Neural progenitor cell (in vitro differentiated cells): ENCODE measurements at regions not wholly inside any gene's neighbourhood (a gene's known extent, or its start where the extent isn't known, plus 50 kb on each side); places are given as distances from the start of the nearest gene placed in this dataset.

Experiments used
- DNase-seq: peaks from one replicate; pipeline ENCODE4 v3.0.0-alpha.2; 2016; ENCODE audit warnings: low spot score
- H2AFZ ChIP-seq: fragments of 200-600 bp; sonication (generic); replicated peaks from 2 replicates; pipeline ENCODE4 v1.6.1; 2016; ENCODE audit warnings: antibody characterized with exemption
- H3F3A ChIP-seq: fragments of 200-600 bp; sonication (generic); 2 replicates; pipeline ENCODE4 v1.6.1; 2016; ENCODE audit warnings: antibody characterized with exemption, low read depth
- H3K27ac ChIP-seq: fragments of 200-600 bp; sonication (generic); 2 replicates; pipeline ENCODE4 v1.5.1; 2016; ENCODE audit warnings: mild to moderate bottlenecking
- H3K27me3 ChIP-seq: fragments of 200-600 bp; sonication (generic); 2 replicates; pipeline ENCODE4 v1.6.1; 2016; ENCODE audit warnings: mild to moderate bottlenecking, moderate library complexity
- H3K36me3 ChIP-seq: fragments of 200-600 bp; sonication (generic); 2 replicates; pipeline ENCODE4 v1.5.1; 2016
- H3K4me1 ChIP-seq: fragments of 200-600 bp; sonication (generic); 2 replicates; pipeline ENCODE4 v1.6.1; 2016; ENCODE audit warnings: mixed run types
- H3K4me2 ChIP-seq: fragments of 200-600 bp; sonication (generic); 2 replicates; pipeline ENCODE4 v1.6.1; 2016
- H3K4me3 ChIP-seq: fragments of 200-600 bp; sonication (generic); 2 replicates; pipeline ENCODE4 v1.5.1; 2016
- H3K79me2 ChIP-seq: fragments of 200-600 bp; sonication (generic); 2 replicates; pipeline ENCODE4 v1.6.1; 2016; ENCODE audit warnings: low read depth
- H3K9ac ChIP-seq: fragments of 200-600 bp; sonication (generic); 2 replicates; pipeline ENCODE4 v1.6.1; 2016
- H3K9me3 ChIP-seq: fragments of 200-600 bp; sonication (generic); 2 replicates; pipeline ENCODE4 v1.5.1; 2016; ENCODE audit warnings: low read depth
- H4K20me1 ChIP-seq: fragments of 200-600 bp; sonication (generic); 2 replicates; pipeline ENCODE4 v1.6.1; 2016; ENCODE audit warnings: low read depth
- H3K27ac Mint-ChIP-seq: 3 replicates; pipeline ENCODE4 v1.8.0; 2021; ENCODE audit warnings: mixed read lengths
- H3K27me3 Mint-ChIP-seq: 2 replicates; pipeline ENCODE4 v1.8.0; 2022; ENCODE audit warnings: low read depth, mild to moderate bottlenecking, inconsistent platforms, moderate library complexity, mixed read lengths; ENCODE audit not compliant: insufficient read depth
- H3K36me3 Mint-ChIP-seq: 3 replicates; pipeline ENCODE4 v1.8.0; 2021; ENCODE audit warnings: mixed read lengths
- H3K4me1 Mint-ChIP-seq: 3 replicates; pipeline ENCODE4 v1.8.0; 2021; ENCODE audit warnings: mixed read lengths
- H3K4me3 Mint-ChIP-seq: 3 replicates; pipeline ENCODE4 v1.8.0; 2021; ENCODE audit warnings: mild to moderate bottlenecking, moderate library complexity, mixed read lengths
- H3K9me3 Mint-ChIP-seq: 3 replicates; pipeline ENCODE4 v1.8.0; 2020; ENCODE audit warnings: mixed read lengths
- EZH2 ChIP-seq: fragments of 200-600 bp; sonication (generic); IDR thresholded peaks from 2 replicates; pipeline ENCODE4 v1.6.1; 2017; ENCODE audit warnings: antibody characterized with exemption, mild to moderate bottlenecking, moderate library complexity
- EZH2phosphoT487 ChIP-seq: fragments of 200-600 bp; sonication (generic); IDR thresholded peaks from 2 replicates; pipeline ENCODE4 v1.6.1; 2017; ENCODE audit warnings: antibody characterized with exemption
- TF ChIP-seq, protein P1 (sequence below): fragments of 200-600 bp; sonication (generic); IDR thresholded peaks from 2 replicates; pipeline ENCODE4 v1.5.1; 2017; ENCODE audit warnings: antibody characterized with exemption, mild to moderate bottlenecking

- no peak overlapping the region for H3K27ac Mint-ChIP-seq
Observed at GRCh38 chr3:7877312-7877711, 624.3 kb upstream of the LMCD1 start.

DNA sequence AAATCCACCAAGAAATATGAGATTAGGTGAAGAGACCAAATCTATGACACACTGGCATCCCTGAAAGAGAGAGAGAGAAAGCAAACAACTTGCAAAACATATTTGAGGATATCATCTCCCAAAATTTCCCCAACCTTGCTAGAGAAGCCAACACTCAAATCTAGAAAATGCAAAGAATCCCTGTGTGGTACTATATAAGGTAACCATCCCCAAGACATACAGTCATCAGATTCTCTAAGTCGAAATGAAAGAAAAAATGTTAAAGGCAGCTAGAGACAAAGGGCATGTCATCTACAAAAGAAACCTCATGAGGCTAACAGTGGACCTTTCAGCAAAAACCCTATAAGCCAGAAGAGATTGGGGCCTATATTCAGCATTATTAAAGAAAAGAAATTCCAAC is 622.1 kb upstream of the LMCD1 start:
- no peak overlapping the region for H3K4me2 ChIP-seq
- no peak overlapping the region for H3K4me3 ChIP-seq
- no peak for DNase-seq
- no peak overlapping the region for H2AFZ ChIP-seq
- no peaks in the 10 kb centered on the region for H3K27me3 Mint-ChIP-seq
- no peaks in the 10 kb centered on the region for H3K4me1 ChIP-seq
- H3K36me3 ChIP-seq = no peaks in the 10 kb centered on the region
- H3F3A ChIP-seq = no peaks in the 10 kb centered on the region
- H3K36me3 Mint-ChIP-seq = no peaks in the 10 kb centered on the region
- no peaks in the 10 kb centered on the region for H3K79me2 ChIP-seq
- no peaks in the 10 kb centered on the region for H4K20me1 ChIP-seq
- peaks cover 8% of the 10 kb centered on the region for H3K4me1 Mint-ChIP-seq
- H3K9me3 Mint-ChIP-seq = peaks cover 4% of the 10 kb centered on the region
- H3K27ac ChIP-seq = no peak overlapping the region
- no peaks in the 10 kb centered on the region for H3K9me3 ChIP-seq
- TF ChIP-seq, protein P1, sequence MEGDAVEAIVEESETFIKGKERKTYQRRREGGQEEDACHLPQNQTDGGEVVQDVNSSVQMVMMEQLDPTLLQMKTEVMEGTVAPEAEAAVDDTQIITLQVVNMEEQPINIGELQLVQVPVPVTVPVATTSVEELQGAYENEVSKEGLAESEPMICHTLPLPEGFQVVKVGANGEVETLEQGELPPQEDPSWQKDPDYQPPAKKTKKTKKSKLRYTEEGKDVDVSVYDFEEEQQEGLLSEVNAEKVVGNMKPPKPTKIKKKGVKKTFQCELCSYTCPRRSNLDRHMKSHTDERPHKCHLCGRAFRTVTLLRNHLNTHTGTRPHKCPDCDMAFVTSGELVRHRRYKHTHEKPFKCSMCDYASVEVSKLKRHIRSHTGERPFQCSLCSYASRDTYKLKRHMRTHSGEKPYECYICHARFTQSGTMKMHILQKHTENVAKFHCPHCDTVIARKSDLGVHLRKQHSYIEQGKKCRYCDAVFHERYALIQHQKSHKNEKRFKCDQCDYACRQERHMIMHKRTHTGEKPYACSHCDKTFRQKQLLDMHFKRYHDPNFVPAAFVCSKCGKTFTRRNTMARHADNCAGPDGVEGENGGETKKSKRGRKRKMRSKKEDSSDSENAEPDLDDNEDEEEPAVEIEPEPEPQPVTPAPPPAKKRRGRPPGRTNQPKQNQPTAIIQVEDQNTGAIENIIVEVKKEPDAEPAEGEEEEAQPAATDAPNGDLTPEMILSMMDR = no peak
- TF ChIP-seq EZH2 (no peak), EZH2phosphoT487 (no peak)
- no peak overlapping the region for H3K4me3 Mint-ChIP-seq
- H3K27ac Mint-ChIP-seq = no peak overlapping the region
- H3K27me3 ChIP-seq = no peaks in the 10 kb centered on the region
- no peak overlapping the region for H3K9ac ChIP-seq

More at GRCh38 chr3:7877312-7877711, 624.3 kb upstream of the LMCD1 start:
- no peak overlapping the region for H3K4me2 ChIP-seq
- H3K27me3 ChIP-seq = no peaks in the 10 kb centered on the region
- H3K9me3 ChIP-seq = no peaks in the 10 kb centered on the region
- Mint-ChIP-seq H3K4me1 (peaks cover 8% of the 10 kb centered on the region), H3K4me3 (no peak overlapping the region), H3K27me3 (no peaks in the 10 kb centered on the region), H3K9me3 (peaks cover 2% of the 10 kb centered on the region), H3K36me3 (no peaks in the 10 kb centered on the region)
- no peak overlapping the region for H3K4me3 ChIP-seq
- no peaks in the 10 kb centered on the region for H3K4me1 ChIP-seq
- no peaks in the 10 kb centered on the region for H3F3A ChIP-seq
- H3K36me3 ChIP-seq = no peaks in the 10 kb centered on the region
- no peak overlapping the region for H3K9ac ChIP-seq
- no peak for DNase-seq
- H4K20me1 ChIP-seq = no peaks in the 10 kb centered on the region
- H3K27ac ChIP-seq = no peak overlapping the region
- H3K79me2 ChIP-seq = no peaks in the 10 kb centered on the region
- no peak overlapping the region for H2AFZ ChIP-seq
- no peak for TF ChIP-seq EZH2
- TF ChIP-seq, protein P1 = no peak
- TF ChIP-seq EZH2phosphoT487 = no peak

- H3K36me3 Mint-ChIP-seq = no peaks in the 10 kb centered on the region
- H3K4me2 ChIP-seq = no peak overlapping the region
- no peak for DNase-seq
- no peaks in the 10 kb centered on the region for H3K27me3 ChIP-seq
- no peaks in the 10 kb centered on the region for H3F3A ChIP-seq
- H3K9me3 ChIP-seq = no peaks in the 10 kb centered on the region
- no peaks in the 10 kb centered on the region for H3K4me1 ChIP-seq
- TF ChIP-seq, protein P1 = no peak
- TF ChIP-seq EZH2 (no peak), EZH2phosphoT487 (no peak)
- H3K27ac ChIP-seq = no peak overlapping the region
- H3K9me3 Mint-ChIP-seq = peaks cover 4% of the 10 kb centered on the region
- no peak overlapping the region for H2AFZ ChIP-seq
- no peaks in the 10 kb centered on the region for H3K36me3 ChIP-seq
- H3K27me3 Mint-ChIP-seq = no peaks in the 10 kb centered on the region
- H3K4me3 ChIP-seq = no peak overlapping the region
- H3K4me1 Mint-ChIP-seq = peaks cover 2% of the 10 kb centered on the region
- no peaks in the 10 kb centered on the region for H3K79me2 ChIP-seq
- no peak overlapping the region for H3K9ac ChIP-seq
- no peaks in the 10 kb centered on the region for H4K20me1 ChIP-seq
- H3K4me3 Mint-ChIP-seq = no peak overlapping the region
- H3K27ac Mint-ChIP-seq = no peak overlapping the region
Observed at GRCh38 chr3:7881946-7882345, 619.7 kb upstream of the LMCD1 start.

DNA sequence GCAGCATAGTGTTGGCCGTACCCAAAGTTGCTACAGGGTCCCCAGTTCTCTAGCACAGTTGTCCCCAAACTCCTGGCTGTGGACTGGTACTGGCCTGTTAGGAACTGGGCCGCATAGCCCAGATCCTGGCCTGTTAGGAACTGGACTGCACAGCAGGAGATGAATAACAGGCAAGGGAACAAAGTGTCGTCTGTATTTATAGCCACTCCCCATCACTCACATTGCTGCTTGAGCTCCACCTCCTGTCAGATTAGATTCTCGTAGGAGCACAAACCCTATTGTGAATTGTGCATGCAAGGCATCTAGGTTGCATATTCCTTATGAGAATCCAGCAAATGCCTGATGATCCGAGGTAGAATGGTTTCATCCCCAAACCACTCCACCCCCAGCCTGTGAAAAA is 604.0 kb upstream of the LMCD1 start:
- H3K9me3 ChIP-seq = no peaks in the 10 kb centered on the region
- Mint-ChIP-seq H3K36me3 (no peaks in the 10 kb centered on the region), H3K27ac (no peak overlapping the region), H3K4me1 (no peaks in the 10 kb centered on the region), H3K27me3 (no peaks in the 10 kb centered on the region), H3K9me3 (peaks cover 12% of the 10 kb centered on the region), H3K4me3 (no peak overlapping the region)
- no peaks in the 10 kb centered on the region for H3K36me3 ChIP-seq
- H3K9ac ChIP-seq = no peak overlapping the region
- H3K4me2 ChIP-seq = no peak overlapping the region
- TF ChIP-seq EZH2phosphoT487 (no peak), EZH2 (no peak)
- TF ChIP-seq, protein P1 = no peak
- no peak overlapping the region for H3K27ac ChIP-seq
- H4K20me1 ChIP-seq = no peaks in the 10 kb centered on the region
- H3F3A ChIP-seq = no peaks in the 10 kb centered on the region
- no peaks in the 10 kb centered on the region for H3K79me2 ChIP-seq
- H3K4me1 ChIP-seq = no peaks in the 10 kb centered on the region
- no peak for DNase-seq
- no peak overlapping the region for H3K4me3 ChIP-seq
- no peaks in the 10 kb centered on the region for H3K27me3 ChIP-seq
- H2AFZ ChIP-seq = no peak overlapping the region
